ENCODE measurements at regions not wholly inside any gene's neighbourhood (a gene's known extent, or its start where the extent isn't known, plus 50 kb on each side); places are given as distances from the start of the nearest gene placed in this dataset.

- TF ChIP-seq POLR2A (IDR thresholded peaks at IDR 0.05) = no peak
- TF ChIP-seq EP300 (IDR thresholded peaks at IDR 0.05) = no peak
Observed at GRCh38 chr1:59176471-59176870, 120.4 kb upstream of the FGGY start.

Data from sigmoid colon (tissue), 4 donors.